ENCODE measurements at regions not wholly inside any gene's neighbourhood (a gene's known extent, or its start where the extent isn't known, plus 50 kb on each side); places are given as distances from the start of the nearest gene placed in this dataset.

DNA sequence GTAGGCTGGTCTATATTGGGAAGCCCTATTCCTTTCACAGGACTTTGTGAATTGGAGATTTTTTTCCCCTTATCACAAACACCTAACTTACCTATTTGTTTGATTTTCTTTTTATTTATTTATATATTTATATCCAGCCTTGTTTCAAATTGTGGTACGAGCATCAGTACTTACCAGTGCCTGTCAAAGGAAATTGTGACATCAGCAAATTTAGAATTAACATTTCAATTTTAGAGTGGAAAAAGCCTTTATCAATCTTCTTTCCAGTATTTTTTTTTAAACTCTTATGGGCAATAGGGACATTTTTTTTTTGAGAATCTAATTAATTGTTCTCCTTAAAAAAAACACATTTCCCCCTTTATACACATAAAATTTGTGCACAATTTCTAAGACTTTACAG, 790.2 kb downstream of the PRELID2 start:
- ATAC-seq (ENCODE audit: insufficient read depth, low FRiP score), result no peak
- H3K4me3 ChIP-seq, result no peak overlapping the region
- TF ChIP-seq, protein P1, sequence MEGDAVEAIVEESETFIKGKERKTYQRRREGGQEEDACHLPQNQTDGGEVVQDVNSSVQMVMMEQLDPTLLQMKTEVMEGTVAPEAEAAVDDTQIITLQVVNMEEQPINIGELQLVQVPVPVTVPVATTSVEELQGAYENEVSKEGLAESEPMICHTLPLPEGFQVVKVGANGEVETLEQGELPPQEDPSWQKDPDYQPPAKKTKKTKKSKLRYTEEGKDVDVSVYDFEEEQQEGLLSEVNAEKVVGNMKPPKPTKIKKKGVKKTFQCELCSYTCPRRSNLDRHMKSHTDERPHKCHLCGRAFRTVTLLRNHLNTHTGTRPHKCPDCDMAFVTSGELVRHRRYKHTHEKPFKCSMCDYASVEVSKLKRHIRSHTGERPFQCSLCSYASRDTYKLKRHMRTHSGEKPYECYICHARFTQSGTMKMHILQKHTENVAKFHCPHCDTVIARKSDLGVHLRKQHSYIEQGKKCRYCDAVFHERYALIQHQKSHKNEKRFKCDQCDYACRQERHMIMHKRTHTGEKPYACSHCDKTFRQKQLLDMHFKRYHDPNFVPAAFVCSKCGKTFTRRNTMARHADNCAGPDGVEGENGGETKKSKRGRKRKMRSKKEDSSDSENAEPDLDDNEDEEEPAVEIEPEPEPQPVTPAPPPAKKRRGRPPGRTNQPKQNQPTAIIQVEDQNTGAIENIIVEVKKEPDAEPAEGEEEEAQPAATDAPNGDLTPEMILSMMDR (IDR thresholded peaks at IDR 0.05; ENCODE audit: control extremely low read depth, extremely low read depth), result no peak
- H3K9me3 ChIP-seq (ENCODE audit: control insufficient read depth in 4 of 4, insufficient read depth in 3 of 4, low read length in 3 of 4), result no peaks in the 10 kb centered on the region
- H3K9ac ChIP-seq (ENCODE audit: insufficient read depth in 1 of 2, low read length in 2 of 2), result no peak overlapping the region
- H3K4me1 ChIP-seq (ENCODE audit: control insufficient read depth in 5 of 5, insufficient read depth in 5 of 5, low read length in 5 of 5), result no peaks in the 10 kb centered on the region
- no peak for DNase-seq
- 49 to 71% methylated on average over 1 of the region's 1 CpG for WGBS, 2 donors
- no peaks in the 10 kb centered on the region for H3K36me3 ChIP-seq (ENCODE audit: control insufficient read depth in 4 of 4, insufficient read depth in 4 of 4, low read length in 4 of 4)
- H3K27me3 ChIP-seq (ENCODE audit: control insufficient read depth in 3 of 3, insufficient read depth in 3 of 3, low read length in 2 of 3), result no peaks in the 10 kb centered on the region
- H3K27ac ChIP-seq (ENCODE audit: low read depth in 1 of 2, low read length in 1 of 2), result no peak overlapping the region

- H3K9ac ChIP-seq (ENCODE audit: insufficient read depth in 1 of 2, low read length in 2 of 2), result no peak overlapping the region
- 72 to 84% methylated on average over 1 of the region's 1 CpG for WGBS, 2 donors
- no peaks in the 10 kb centered on the region for H3K27me3 ChIP-seq (ENCODE audit: control insufficient read depth in 3 of 3, insufficient read depth in 3 of 3, low read length in 2 of 3)
- no peaks in the 10 kb centered on the region for H3K9me3 ChIP-seq (ENCODE audit: control insufficient read depth in 4 of 4, insufficient read depth in 3 of 4, low read length in 3 of 4)
- H3K27ac ChIP-seq (ENCODE audit: low read depth in 1 of 2, low read length in 1 of 2), result no peak overlapping the region
- no peaks in the 10 kb centered on the region for H3K4me1 ChIP-seq (ENCODE audit: control insufficient read depth in 5 of 5, insufficient read depth in 5 of 5, low read length in 5 of 5)
- no peaks in the 10 kb centered on the region for H3K36me3 ChIP-seq (ENCODE audit: control insufficient read depth in 4 of 4, insufficient read depth in 4 of 4, low read length in 4 of 4)
- DNase-seq, result no peak
- H3K4me3 ChIP-seq, result no peak overlapping the region
- TF ChIP-seq, protein P1 (IDR thresholded peaks at IDR 0.05; ENCODE audit: control extremely low read depth, extremely low read depth), result no peak
- no peak for ATAC-seq (ENCODE audit: insufficient read depth, low FRiP score)
These were observed 806.5 kb downstream of the PRELID2 start for GRCh38 chr5:145028626-145029025.

DNA sequence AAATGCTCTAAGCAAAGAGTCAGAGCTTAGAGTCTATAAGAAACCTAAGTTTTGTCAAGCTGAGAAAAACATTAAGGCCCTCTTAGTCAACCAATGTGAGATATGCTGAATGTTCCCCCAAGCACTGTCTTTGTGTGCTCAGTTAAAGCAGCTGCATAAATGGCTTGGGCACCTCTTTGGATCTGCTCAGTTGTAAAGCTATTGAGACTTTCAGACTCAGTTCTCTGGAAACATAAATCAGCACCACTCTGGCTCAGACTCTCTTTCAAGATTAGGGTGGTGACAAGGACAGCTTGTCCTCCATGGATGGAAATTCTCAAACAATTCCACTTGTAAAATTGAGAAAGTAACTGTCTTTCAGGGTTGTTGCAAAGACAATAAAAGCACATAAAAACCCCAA, 807.9 kb downstream of the PRELID2 start:
- no peaks in the 10 kb centered on the region for H3K4me1 ChIP-seq (ENCODE audit: control insufficient read depth in 5 of 5, insufficient read depth in 5 of 5, low read length in 5 of 5)
- H3K27me3 ChIP-seq (ENCODE audit: control insufficient read depth in 3 of 3, insufficient read depth in 3 of 3, low read length in 2 of 3), result no peaks in the 10 kb centered on the region
- no peak overlapping the region for H3K9ac ChIP-seq (ENCODE audit: insufficient read depth in 1 of 2, low read length in 2 of 2)
- no peak for ATAC-seq (ENCODE audit: insufficient read depth, low FRiP score)
- no peak overlapping the region for H3K27ac ChIP-seq (ENCODE audit: low read depth in 1 of 2, low read length in 1 of 2)
- H3K9me3 ChIP-seq (ENCODE audit: control insufficient read depth in 4 of 4, insufficient read depth in 3 of 4, low read length in 3 of 4), result no peaks in the 10 kb centered on the region
- no peaks in the 10 kb centered on the region for H3K36me3 ChIP-seq (ENCODE audit: control insufficient read depth in 4 of 4, insufficient read depth in 4 of 4, low read length in 4 of 4)
- TF ChIP-seq, protein P1 (IDR thresholded peaks at IDR 0.05; ENCODE audit: control extremely low read depth, extremely low read depth), result no peak
- no peak overlapping the region for H3K4me3 ChIP-seq
- no peak for DNase-seq

DNA sequence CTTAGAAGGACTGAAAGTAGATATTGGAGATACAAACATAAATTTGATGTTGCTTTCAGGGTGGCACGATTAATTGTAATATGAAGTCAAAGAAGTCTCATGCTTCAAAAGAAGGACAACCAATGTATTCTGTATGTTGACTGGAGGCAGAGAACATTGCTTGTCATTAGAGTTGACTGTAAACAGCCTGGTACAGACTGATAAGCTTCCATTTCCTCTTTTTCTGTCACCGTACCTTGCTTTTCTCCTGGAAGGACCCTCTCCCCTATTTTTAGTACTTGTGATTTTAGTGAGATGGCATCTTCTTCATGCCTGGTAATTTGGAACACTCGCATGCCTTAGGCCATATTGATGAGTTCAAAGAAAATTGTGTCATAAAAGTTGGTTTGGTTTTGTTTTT, 809.4 kb downstream of the PRELID2 start:
- DNase-seq (no peak), ATAC-seq (ENCODE audit: insufficient read depth, low FRiP score) (no peak)
- H3K4me3 ChIP-seq, result no peak overlapping the region
- 43 to 54% methylated on average over 3 of the region's 3 CpGs for WGBS, 2 donors
- no peak overlapping the region for H3K27ac ChIP-seq (ENCODE audit: low read depth in 1 of 2, low read length in 1 of 2)
- H3K36me3 ChIP-seq (ENCODE audit: control insufficient read depth in 4 of 4, insufficient read depth in 4 of 4, low read length in 4 of 4), result no peaks in the 10 kb centered on the region
- H3K27me3 ChIP-seq (ENCODE audit: control insufficient read depth in 3 of 3, insufficient read depth in 3 of 3, low read length in 2 of 3), result no peaks in the 10 kb centered on the region
- TF ChIP-seq, protein P1 (IDR thresholded peaks at IDR 0.05; ENCODE audit: control extremely low read depth, extremely low read depth), result no peak
- no peaks in the 10 kb centered on the region for H3K4me1 ChIP-seq (ENCODE audit: control insufficient read depth in 5 of 5, insufficient read depth in 5 of 5, low read length in 5 of 5)
- no peaks in the 10 kb centered on the region for H3K9me3 ChIP-seq (ENCODE audit: control insufficient read depth in 4 of 4, insufficient read depth in 3 of 4, low read length in 3 of 4)
- no peak overlapping the region for H3K9ac ChIP-seq (ENCODE audit: insufficient read depth in 1 of 2, low read length in 2 of 2)

Measured in lung (tissue), 11 donors.